HepG2 (cell line): ENCODE measurements at regions not wholly inside any gene's neighbourhood (a gene's known extent, or its start where the extent isn't known, plus 50 kb on each side); places are given as distances from the start of the nearest gene placed in this dataset.

Experiments
- ATAC-seq: fragments of 200-7000 bp; cut with Tn5 transposase; 3 replicates; pipeline ENCODE4 v1.9.1; 2020; ENCODE audit warnings: mild to moderate bottlenecking, moderate library complexity
- BruUV-seq: library from RNA; stranded (reverse); fragments of 400-500 nt; replicated peaks from 2 replicates; lab custom pipeline; 2021; lab: Mats Ljungman, UMichigan
- CTCF ChIA-PET: fragments of 300-600 bp; formaldehyde crosslinking; extraction: SDS; loops from one replicate; lab custom pipeline; 2021; ENCODE audit warnings: low total read pairs, inconsistent platforms, low intra/inter-chr PET ratio; lab: Yijun Ruan, JAX
- POLR2A ChIA-PET: fragments of 350-600 bp; sonication (Branson Sonifier 250); formaldehyde crosslinking; loops from one replicate; lab custom pipeline; 2020; ENCODE audit warnings: antibody characterized with exemption, inconsistent platforms; lab: Yijun Ruan, JAX
- DNase-seq: peaks from one replicate; pipeline ENCODE4 v3.0.0-alpha.2; 2015; ENCODE audit warnings: low spot score
- FAIRE-seq: peaks from 3 replicates; lab custom pipeline; 2011; peaks lifted over from hg19 to GRCh38; lab: Jason Lieb, UNC
- H2AFZ ChIP-seq: one replicate; pipeline ENCODE4 v1.6.1; 2011; ENCODE audit warnings: low read length, inconsistent platforms
- H3K27ac ChIP-seq: fragments of 300-600 bp; 3 replicates; pipeline ENCODE4 v1.8.0; 2011; ENCODE audit warnings: mixed run types, mild to moderate bottlenecking, mixed read lengths, low read length, inconsistent platforms; ENCODE audit not compliant: insufficient read depth; ENCODE audit errors: extremely low read length
- H3K27me3 ChIP-seq, 2 experiments: fragments of 200-600 bp in 1 of 2; 2 replicates in 1 of 2; 3 replicates in 1 of 2; pipeline versions ENCODE4 v1.6.0 to v1.8.0; 2011; ENCODE audit warnings: low read length in 2 of 2, mild to moderate bottlenecking in 2 of 2, moderate library complexity in 2 of 2, inconsistent platforms in 1 of 2; ENCODE audit not compliant: insufficient read depth in 2 of 2, control insufficient read depth in 1 of 2
- H3K36me3 ChIP-seq, 2 experiments: fragments of 200-600 bp in 1 of 2; replicated peaks in 1 of 2; 2 replicates in 1 of 2; 3 replicates in 1 of 2; pipeline versions ENCODE4 v1.5.1 to v1.8.0; 2011; ENCODE audit warnings: low read length in 2 of 2, inconsistent platforms in 1 of 2; ENCODE audit not compliant: insufficient read depth in 2 of 2, control insufficient read depth in 1 of 2
- H3K4me1 ChIP-seq: 2 replicates; pipeline ENCODE4 v1.5.1; 2012; ENCODE audit warnings: low read length, inconsistent platforms; ENCODE audit not compliant: insufficient read depth
- H3K4me2 ChIP-seq: 2 replicates; pipeline ENCODE4 v1.6.0; 2011; ENCODE audit warnings: low read depth, low read length, inconsistent platforms
- H3K4me3 ChIP-seq, 3 experiments: fragments of 200-600 bp in 1 of 3; sonication (generic), shearing (Covaris generic) in 1 of 3; replicated peaks in 1 of 3; 2 replicates each; pipeline ENCODE4 v1.5.1; 2011 to 2016; ENCODE audit warnings: low read length in 3 of 3, inconsistent platforms in 2 of 3, low read depth in 2 of 3, mild to moderate bottlenecking in 2 of 3, control low read depth in 1 of 3, mixed read lengths in 1 of 3; ENCODE audit not compliant: insufficient read depth in 1 of 3
- H3K79me2 ChIP-seq: one replicate; pipeline ENCODE4 v1.6.1; 2011; ENCODE audit warnings: low read length, inconsistent platforms; ENCODE audit not compliant: insufficient read depth
- H3K9ac ChIP-seq: 2 replicates; pipeline ENCODE4 v1.6.0; 2011; ENCODE audit warnings: mild to moderate bottlenecking, low read depth, low read length, inconsistent platforms; ENCODE audit not compliant: insufficient read depth
- H3K9me3 ChIP-seq: 2 replicates; pipeline ENCODE4 v1.5.1; 2012; ENCODE audit warnings: mild to moderate bottlenecking, low read length
- H4K20me1 ChIP-seq: 2 replicates; pipeline ENCODE4 v1.6.0; 2011; ENCODE audit warnings: inconsistent platforms, mild to moderate bottlenecking, low read length, moderate library complexity; ENCODE audit not compliant: insufficient read depth
- ATAD3A ChIP-seq: sonication (generic); formaldehyde crosslinking; IDR thresholded peaks from 2 replicates; pipeline ENCODE4 v1.4.0; 2020; ENCODE audit warnings: missing genetic modification reagents
- BRD4 ChIP-seq: sonication (generic); formaldehyde crosslinking; IDR thresholded peaks from 2 replicates; pipeline ENCODE4 v1.4.0; 2020; ENCODE audit warnings: missing genetic modification reagents
- SRY ChIP-seq: sonication (generic); formaldehyde crosslinking; IDR thresholded peaks from 2 replicates; pipeline ENCODE4 v1.8.0; 2022; ENCODE audit warnings: mild to moderate bottlenecking, missing genetic modification reagents
- ZFP1 ChIP-seq: IDR thresholded peaks from 2 replicates; pipeline ENCODE4 v1.6.1; 2016
- ZFP37 ChIP-seq: sonication (generic); formaldehyde crosslinking; IDR thresholded peaks from 2 replicates; pipeline ENCODE4 v1.4.0; 2020; ENCODE audit warnings: missing genetic modification reagents, borderline replicate concordance
- WGBS: methylation state at CpG from one replicate; pipeline ENCODE4 v1.1.6; 2017; ENCODE audit warnings: low lambda C conversion rate; 5-methylcytosine and 5-hydroxymethylcytosine counted together
- in situ Hi-C: cut with HindIII; loops from 2 replicates; pipeline ENCODE4 v1.10.0; 2017; ENCODE audit warnings: low pct_unique_long_range_greater_than_20kb; ENCODE audit not compliant: extremely low pct_ligation_motif_present
- intact Hi-C: fragments of 100-400 bp; cut with micrococcal nuclease; formaldehyde crosslinking; loops from one replicate; pipeline ENCODE4 v1.10.0; 2022; ENCODE audit not compliant: unreplicated experiment
- TF ChIP-seq, protein P1 (sequence below): sonication (generic); formaldehyde crosslinking; IDR thresholded peaks from 2 replicates; pipeline ENCODE4 v1.4.0; 2020; ENCODE audit warnings: missing genetic modification reagents, mild to moderate bottlenecking, borderline replicate concordance
- TF ChIP-seq, protein P2 (sequence below): sonication (generic); formaldehyde crosslinking; IDR thresholded peaks from 2 replicates; pipeline ENCODE4 v1.4.0; 2020; ENCODE audit warnings: missing genetic modification reagents, borderline replicate concordance
- TF ChIP-seq, protein P3 (sequence below): sonication (generic); formaldehyde crosslinking; IDR thresholded peaks from 2 replicates; pipeline ENCODE4 v1.5.1; 2020; ENCODE audit warnings: mild to moderate bottlenecking, missing genetic modification reagents, moderate library complexity
- TF ChIP-seq, protein P4 (sequence below): fragments of 450-650 bp; IDR thresholded peaks from 2 replicates; pipeline ENCODE4 v1.6.1; 2017
- TF ChIP-seq, protein P5 (sequence below): sonication (generic); formaldehyde crosslinking; IDR thresholded peaks from 2 replicates; pipeline ENCODE4 v1.5.0; 2020; ENCODE audit warnings: missing genetic modification reagents

DNA sequence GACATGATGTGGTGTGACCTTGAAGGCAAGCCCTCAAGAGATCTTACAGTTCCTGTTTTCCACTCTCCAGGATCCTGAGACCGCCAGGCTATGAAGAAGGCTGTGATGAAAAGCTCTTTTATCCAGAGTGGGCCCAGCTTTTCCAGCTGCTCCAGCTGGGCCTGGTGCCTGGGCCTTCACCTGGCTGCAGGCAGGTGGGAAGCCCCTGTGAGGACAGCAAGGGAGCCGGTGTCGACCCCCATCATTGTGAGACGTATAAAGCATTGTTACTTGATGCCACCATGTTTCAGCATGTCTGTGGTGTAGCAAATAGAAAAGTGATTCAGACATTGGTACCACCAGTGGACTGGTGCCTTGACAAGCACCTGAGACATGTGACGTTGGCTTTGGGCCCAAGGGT, 190.2 kb downstream of the KIF26A start (continued):
- TF ChIP-seq ZFP37 (CRISPR knock-in tag) (no peak), SRY (CRISPR knock-in tag) (no peak)
- TF ChIP-seq, protein P1, sequence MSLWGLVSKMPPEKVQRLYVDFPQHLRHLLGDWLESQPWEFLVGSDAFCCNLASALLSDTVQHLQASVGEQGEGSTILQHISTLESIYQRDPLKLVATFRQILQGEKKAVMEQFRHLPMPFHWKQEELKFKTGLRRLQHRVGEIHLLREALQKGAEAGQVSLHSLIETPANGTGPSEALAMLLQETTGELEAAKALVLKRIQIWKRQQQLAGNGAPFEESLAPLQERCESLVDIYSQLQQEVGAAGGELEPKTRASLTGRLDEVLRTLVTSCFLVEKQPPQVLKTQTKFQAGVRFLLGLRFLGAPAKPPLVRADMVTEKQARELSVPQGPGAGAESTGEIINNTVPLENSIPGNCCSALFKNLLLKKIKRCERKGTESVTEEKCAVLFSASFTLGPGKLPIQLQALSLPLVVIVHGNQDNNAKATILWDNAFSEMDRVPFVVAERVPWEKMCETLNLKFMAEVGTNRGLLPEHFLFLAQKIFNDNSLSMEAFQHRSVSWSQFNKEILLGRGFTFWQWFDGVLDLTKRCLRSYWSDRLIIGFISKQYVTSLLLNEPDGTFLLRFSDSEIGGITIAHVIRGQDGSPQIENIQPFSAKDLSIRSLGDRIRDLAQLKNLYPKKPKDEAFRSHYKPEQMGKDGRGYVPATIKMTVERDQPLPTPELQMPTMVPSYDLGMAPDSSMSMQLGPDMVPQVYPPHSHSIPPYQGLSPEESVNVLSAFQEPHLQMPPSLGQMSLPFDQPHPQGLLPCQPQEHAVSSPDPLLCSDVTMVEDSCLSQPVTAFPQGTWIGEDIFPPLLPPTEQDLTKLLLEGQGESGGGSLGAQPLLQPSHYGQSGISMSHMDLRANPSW (CRISPR knock-in tag): no peak
- TF ChIP-seq, protein P2, sequence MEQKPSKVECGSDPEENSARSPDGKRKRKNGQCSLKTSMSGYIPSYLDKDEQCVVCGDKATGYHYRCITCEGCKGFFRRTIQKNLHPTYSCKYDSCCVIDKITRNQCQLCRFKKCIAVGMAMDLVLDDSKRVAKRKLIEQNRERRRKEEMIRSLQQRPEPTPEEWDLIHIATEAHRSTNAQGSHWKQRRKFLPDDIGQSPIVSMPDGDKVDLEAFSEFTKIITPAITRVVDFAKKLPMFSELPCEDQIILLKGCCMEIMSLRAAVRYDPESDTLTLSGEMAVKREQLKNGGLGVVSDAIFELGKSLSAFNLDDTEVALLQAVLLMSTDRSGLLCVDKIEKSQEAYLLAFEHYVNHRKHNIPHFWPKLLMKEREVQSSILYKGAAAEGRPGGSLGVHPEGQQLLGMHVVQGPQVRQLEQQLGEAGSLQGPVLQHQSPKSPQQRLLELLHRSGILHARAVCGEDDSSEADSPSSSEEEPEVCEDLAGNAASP: no peak
- TF ChIP-seq, protein P3, sequence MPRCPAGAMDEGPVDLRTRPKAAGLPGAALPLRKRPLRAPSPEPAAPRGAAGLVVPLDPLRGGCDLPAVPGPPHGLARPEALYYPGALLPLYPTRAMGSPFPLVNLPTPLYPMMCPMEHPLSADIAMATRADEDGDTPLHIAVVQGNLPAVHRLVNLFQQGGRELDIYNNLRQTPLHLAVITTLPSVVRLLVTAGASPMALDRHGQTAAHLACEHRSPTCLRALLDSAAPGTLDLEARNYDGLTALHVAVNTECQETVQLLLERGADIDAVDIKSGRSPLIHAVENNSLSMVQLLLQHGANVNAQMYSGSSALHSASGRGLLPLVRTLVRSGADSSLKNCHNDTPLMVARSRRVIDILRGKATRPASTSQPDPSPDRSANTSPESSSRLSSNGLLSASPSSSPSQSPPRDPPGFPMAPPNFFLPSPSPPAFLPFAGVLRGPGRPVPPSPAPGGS (CRISPR knock-in tag): no peak
- TF ChIP-seq, all 625 proteins: peak for 0

DNA sequence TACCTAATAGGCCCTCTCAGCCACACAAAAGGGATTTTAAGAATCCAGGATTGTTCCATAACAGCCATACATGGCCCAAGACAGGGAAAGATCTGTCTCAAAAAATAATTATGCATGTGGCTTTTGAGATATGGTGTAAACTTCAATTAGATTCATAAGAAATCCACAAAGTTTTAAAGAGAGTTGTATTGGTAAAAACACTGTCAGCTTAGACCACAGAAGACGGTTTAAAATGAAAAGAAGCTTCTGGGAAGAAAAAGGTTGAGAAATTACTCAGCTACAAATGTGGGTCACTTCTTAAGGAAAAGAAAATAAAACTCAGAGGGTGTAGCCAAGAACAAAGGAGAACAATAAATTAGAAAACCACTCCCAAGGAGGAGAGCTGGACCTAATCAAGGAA, 191.4 kb downstream of the KIF26A start:
- ChIA-PET POLR2A (no interaction called here), CTCF (no interaction called here)
- in situ Hi-C loops: no loop called here
- TF ChIP-seq BRD4 (CRISPR knock-in tag): no peak
- no peak for TF ChIP-seq ATAD3A (CRISPR knock-in tag)
- TF ChIP-seq, protein P4, sequence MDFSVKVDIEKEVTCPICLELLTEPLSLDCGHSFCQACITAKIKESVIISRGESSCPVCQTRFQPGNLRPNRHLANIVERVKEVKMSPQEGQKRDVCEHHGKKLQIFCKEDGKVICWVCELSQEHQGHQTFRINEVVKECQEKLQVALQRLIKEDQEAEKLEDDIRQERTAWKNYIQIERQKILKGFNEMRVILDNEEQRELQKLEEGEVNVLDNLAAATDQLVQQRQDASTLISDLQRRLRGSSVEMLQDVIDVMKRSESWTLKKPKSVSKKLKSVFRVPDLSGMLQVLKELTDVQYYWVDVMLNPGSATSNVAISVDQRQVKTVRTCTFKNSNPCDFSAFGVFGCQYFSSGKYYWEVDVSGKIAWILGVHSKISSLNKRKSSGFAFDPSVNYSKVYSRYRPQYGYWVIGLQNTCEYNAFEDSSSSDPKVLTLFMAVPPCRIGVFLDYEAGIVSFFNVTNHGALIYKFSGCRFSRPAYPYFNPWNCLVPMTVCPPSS: no peak
- no peak for TF ChIP-seq ZFP1 (CRISPR knock-in tag)
- TF ChIP-seq, protein P5, sequence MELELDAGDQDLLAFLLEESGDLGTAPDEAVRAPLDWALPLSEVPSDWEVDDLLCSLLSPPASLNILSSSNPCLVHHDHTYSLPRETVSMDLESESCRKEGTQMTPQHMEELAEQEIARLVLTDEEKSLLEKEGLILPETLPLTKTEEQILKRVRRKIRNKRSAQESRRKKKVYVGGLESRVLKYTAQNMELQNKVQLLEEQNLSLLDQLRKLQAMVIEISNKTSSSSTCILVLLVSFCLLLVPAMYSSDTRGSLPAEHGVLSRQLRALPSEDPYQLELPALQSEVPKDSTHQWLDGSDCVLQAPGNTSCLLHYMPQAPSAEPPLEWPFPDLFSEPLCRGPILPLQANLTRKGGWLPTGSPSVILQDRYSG (CRISPR knock-in tag): no peak

More for the DNA sequence above, 191.4 kb downstream of the KIF26A start:
- H3K36me3 ChIP-seq: no peaks in the 10 kb centered on the region
- H3K79me2 ChIP-seq: no peaks in the 10 kb centered on the region
- ATAC-seq (no peak), DNase-seq (no peak), FAIRE-seq (no peak)
- H3K4me2 ChIP-seq: no peak overlapping the region
- no TSS peak for BruUV-seq
- H4K20me1 ChIP-seq: no peaks in the 10 kb centered on the region
- H3K27ac ChIP-seq: no peak overlapping the region
- 0% methylated on average over 1 of the region's 1 CpG for WGBS
- H2AFZ ChIP-seq: no peak overlapping the region
- H3K9me3 ChIP-seq: no peaks in the 10 kb centered on the region; the same call in 1 of the 2 replicates
- intact Hi-C loops: no loop called here
- H3K4me1 ChIP-seq: no peaks in the 10 kb centered on the region
- H3K27me3 ChIP-seq: peaks cover 4 to 6% of the 10 kb centered on the region in 2 experiments; a peak in 4 of 5 replicates
- no peak overlapping the region for H3K4me3 ChIP-seq
- H3K9ac ChIP-seq: no peak overlapping the region
